Activated B cell treated with CpG ODN at 0.5 μM for 24 hours (primary cell): ENCODE measurements at regions not wholly inside any gene's neighbourhood (a gene's known extent, or its start where the extent isn't known, plus 50 kb on each side); places are given as distances from the start of the nearest gene placed in this dataset.

Experiments
- ATAC-seq: fragments of 200-7000 bp; cut with Tn5 transposase; one replicate; pipeline ENCODE4 v1.10.0; 2021; ENCODE audit warnings: low read depth, mild to moderate bottlenecking, moderate library complexity
- CTCF ChIA-PET: fragments of 350-600 bp; sonication (Branson Sonifier 250); formaldehyde crosslinking; loops from one replicate; lab custom pipeline; 2021; ENCODE audit warnings: antibody characterized with exemption; lab: Charles Lee
- POLR2A ChIA-PET: fragments of 350-600 bp; sonication (Branson Sonifier 250); formaldehyde crosslinking; loops from one replicate; lab custom pipeline; 2021; ENCODE audit warnings: antibody characterized with exemption; lab: Charles Lee
- DNase-seq: peaks from one replicate; pipeline ENCODE4 v3.0.0; 2022
- H3K27ac Mint-ChIP-seq: one replicate; pipeline ENCODE4 v1.8.0; 2020; ENCODE audit warnings: mixed read lengths
- H3K27me3 Mint-ChIP-seq: one replicate; pipeline ENCODE4 v1.8.0; 2021; ENCODE audit warnings: mixed read lengths
- H3K36me3 Mint-ChIP-seq: one replicate; pipeline ENCODE4 v1.8.0; 2021; ENCODE audit warnings: low read depth, mixed read lengths
- H3K4me1 Mint-ChIP-seq: one replicate; pipeline ENCODE4 v1.8.0; 2021; ENCODE audit warnings: mixed read lengths
- H3K4me3 Mint-ChIP-seq: one replicate; pipeline ENCODE4 v1.8.0; 2020; ENCODE audit warnings: mild to moderate bottlenecking, mixed read lengths
- H3K9me3 Mint-ChIP-seq: one replicate; pipeline ENCODE4 v1.8.0; 2020; ENCODE audit warnings: mixed read lengths
- intact Hi-C: fragments of 100-400 bp; cut with micrococcal nuclease; formaldehyde crosslinking; loops from one replicate; pipeline ENCODE4 v1.15.1; 2024
- TF ChIP-seq, protein P1 (sequence below): fragments of 200-600 bp; IDR thresholded peaks from one replicate; pipeline ENCODE4 v1.8.0; 2022; ENCODE audit warnings: antibody characterized with exemption, mild to moderate bottlenecking

DNA sequence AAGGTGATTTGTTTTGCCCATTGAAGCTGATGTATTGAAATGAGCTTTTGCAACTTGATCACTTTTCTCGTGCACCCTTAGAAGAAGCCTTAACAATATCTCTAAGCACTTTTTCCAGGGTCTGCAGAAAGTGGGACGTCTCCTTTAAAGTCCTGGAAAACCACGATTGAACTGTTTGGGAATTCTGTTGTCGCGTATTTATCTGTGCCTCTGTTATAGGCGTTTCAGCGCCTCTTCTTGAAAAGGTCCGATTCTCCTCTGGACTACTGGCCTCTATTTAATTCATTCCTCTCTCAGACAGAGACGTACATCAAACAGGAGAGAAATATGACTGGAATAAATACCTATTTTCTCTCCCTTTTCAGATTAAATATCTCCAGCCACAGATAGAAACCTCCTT, 262.4 kb upstream of the PSMD7 start:
- H3K9me3 Mint-ChIP-seq: no peaks in the 10 kb centered on the region
- H3K27me3 Mint-ChIP-seq: no peaks in the 10 kb centered on the region
- intact Hi-C loops: loop anchor here (5.0 to 10.0 kb wide), 3 partner anchors 1202 to 1909 kb away; no protein-coding TSS in a partner anchor
- no peak overlapping the region for H3K4me3 Mint-ChIP-seq
- DNase-seq (no peak), ATAC-seq (no peak)
- H3K4me1 Mint-ChIP-seq: no peaks in the 10 kb centered on the region
- TF ChIP-seq, protein P1, sequence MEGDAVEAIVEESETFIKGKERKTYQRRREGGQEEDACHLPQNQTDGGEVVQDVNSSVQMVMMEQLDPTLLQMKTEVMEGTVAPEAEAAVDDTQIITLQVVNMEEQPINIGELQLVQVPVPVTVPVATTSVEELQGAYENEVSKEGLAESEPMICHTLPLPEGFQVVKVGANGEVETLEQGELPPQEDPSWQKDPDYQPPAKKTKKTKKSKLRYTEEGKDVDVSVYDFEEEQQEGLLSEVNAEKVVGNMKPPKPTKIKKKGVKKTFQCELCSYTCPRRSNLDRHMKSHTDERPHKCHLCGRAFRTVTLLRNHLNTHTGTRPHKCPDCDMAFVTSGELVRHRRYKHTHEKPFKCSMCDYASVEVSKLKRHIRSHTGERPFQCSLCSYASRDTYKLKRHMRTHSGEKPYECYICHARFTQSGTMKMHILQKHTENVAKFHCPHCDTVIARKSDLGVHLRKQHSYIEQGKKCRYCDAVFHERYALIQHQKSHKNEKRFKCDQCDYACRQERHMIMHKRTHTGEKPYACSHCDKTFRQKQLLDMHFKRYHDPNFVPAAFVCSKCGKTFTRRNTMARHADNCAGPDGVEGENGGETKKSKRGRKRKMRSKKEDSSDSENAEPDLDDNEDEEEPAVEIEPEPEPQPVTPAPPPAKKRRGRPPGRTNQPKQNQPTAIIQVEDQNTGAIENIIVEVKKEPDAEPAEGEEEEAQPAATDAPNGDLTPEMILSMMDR: no peak
- ChIA-PET CTCF (no interaction called here), POLR2A (no interaction called here)
- no peak overlapping the region for H3K27ac Mint-ChIP-seq
- no peaks in the 10 kb centered on the region for H3K36me3 Mint-ChIP-seq

GRCh38 chr16:74033441-74033995, 263.1 kb upstream of the PSMD7 start:
- no peak overlapping the region for H3K27ac Mint-ChIP-seq
- intact Hi-C loops: loop anchor here (5.0 to 10.0 kb wide), 3 partner anchors 1201 to 1909 kb away; no protein-coding TSS in a partner anchor
- POLR2A ChIA-PET: no interaction called here

GRCh38 chr16:74031551-74031950, 265.1 kb upstream of the PSMD7 start:
- CTCF ChIA-PET: no interaction called here
- Mint-ChIP-seq H3K9me3 (no peaks in the 10 kb centered on the region), H3K4me3 (no peak overlapping the region), H3K27me3 (no peaks in the 10 kb centered on the region), H3K27ac (no peak overlapping the region), H3K4me1 (no peaks in the 10 kb centered on the region), H3K36me3 (no peaks in the 10 kb centered on the region)
- POLR2A ChIA-PET: no interaction called here
- TF ChIP-seq, protein P1: no peak
- no peak for ATAC-seq
- DNase-seq: no peak
- intact Hi-C loops: loop anchor here (5.0 to 10.0 kb wide), 3 partner anchors 1199 to 1907 kb away; no protein-coding TSS in a partner anchor

More at GRCh38 chr16:74033441-74033995, 263.1 kb upstream of the PSMD7 start:
- Mint-ChIP-seq H3K4me1 (no peaks in the 10 kb centered on the region), H3K4me3 (no peak overlapping the region), H3K9me3 (no peaks in the 10 kb centered on the region), H3K27me3 (no peaks in the 10 kb centered on the region), H3K36me3 (no peaks in the 10 kb centered on the region)
- DNase-seq: no peak
- TF ChIP-seq, protein P1: no peak
- ATAC-seq: no peak
- CTCF ChIA-PET: no interaction called here

GRCh38 chr16:74030000-74030706, 266.5 kb upstream of the PSMD7 start:
- Mint-ChIP-seq H3K27ac (no peak overlapping the region), H3K9me3 (no peaks in the 10 kb centered on the region), H3K4me1 (no peaks in the 10 kb centered on the region), H3K36me3 (no peaks in the 10 kb centered on the region), H3K4me3 (no peak overlapping the region), H3K27me3 (no peaks in the 10 kb centered on the region)
- TF ChIP-seq, protein P1: no peak
- no peak for DNase-seq
- CTCF ChIA-PET: no interaction called here
- no peak for ATAC-seq
- intact Hi-C loops: loop anchor here (5.0 to 10.0 kb wide), 3 partner anchors 1198 to 1905 kb away; no protein-coding TSS in a partner anchor
- POLR2A ChIA-PET: no interaction called here

DNA sequence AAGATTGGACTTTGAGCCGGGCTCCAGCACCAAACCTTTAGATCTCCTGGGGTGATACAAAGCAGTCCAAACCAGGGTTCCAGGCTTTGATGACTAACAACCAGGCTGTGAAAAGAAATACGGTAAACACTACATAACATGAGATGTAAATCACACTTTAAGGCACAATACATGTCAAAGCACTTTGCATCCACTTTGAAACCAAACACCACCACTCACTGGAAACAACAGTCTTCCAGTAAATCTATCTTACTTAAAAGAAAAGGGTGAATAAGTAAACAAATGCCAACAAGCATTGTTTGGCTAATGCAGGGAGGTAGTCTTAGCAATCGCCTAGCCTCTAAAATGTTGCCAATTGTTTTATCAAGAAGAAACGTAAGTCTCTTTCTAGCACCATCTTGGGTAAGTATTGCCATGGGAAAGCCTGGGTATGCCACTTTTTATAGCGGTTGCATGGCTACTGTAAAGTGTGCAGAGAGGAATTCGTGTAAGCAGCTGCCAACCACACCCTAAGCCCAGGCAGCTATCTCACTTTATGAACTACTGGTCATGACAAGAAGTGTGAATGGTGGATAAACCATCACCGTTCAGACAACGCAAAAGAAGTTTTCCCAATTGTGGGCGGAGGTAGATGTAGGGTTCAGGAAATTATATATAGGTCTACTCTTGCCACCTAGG, 267.4 kb upstream of the PSMD7 start:
- no peak overlapping the region for H3K4me3 Mint-ChIP-seq
- TF ChIP-seq, protein P1: no peak
- H3K27me3 Mint-ChIP-seq: no peaks in the 10 kb centered on the region
- intact Hi-C loops: no loop called here
- CTCF ChIA-PET: no interaction called here
- DNase-seq (no peak), ATAC-seq (no peak)
- H3K4me1 Mint-ChIP-seq: no peaks in the 10 kb centered on the region
- no peaks in the 10 kb centered on the region for H3K9me3 Mint-ChIP-seq
- POLR2A ChIA-PET: no interaction called here
- H3K36me3 Mint-ChIP-seq: no peaks in the 10 kb centered on the region
- no peak overlapping the region for H3K27ac Mint-ChIP-seq
